ENCODE measurements at regions not wholly inside any gene's neighbourhood (a gene's known extent, or its start where the extent isn't known, plus 50 kb on each side); places are given as distances from the start of the nearest gene placed in this dataset.

- no peak for TF ChIP-seq CTCF (IDR thresholded peaks at IDR 0.05; ENCODE audit: insufficient read depth, low read length, poor library complexity, severe bottlenecking)
- TF ChIP-seq EZH2phosphoT487 (conservative IDR thresholded peaks at IDR 0.05; ENCODE audit: low read length) = no peak
- H3K27me3 ChIP-seq (ENCODE audit: low read length) = no peaks in the 10 kb centered on the region
- H3K79me2 ChIP-seq (ENCODE audit: insufficient read depth, low read length) = no peaks in the 10 kb centered on the region
- H3K9ac ChIP-seq (ENCODE audit: low read length) = no peak overlapping the region
- no peaks in the 10 kb centered on the region for H4K20me1 ChIP-seq (ENCODE audit: low read depth, low read length)
- H3K9me3 ChIP-seq (ENCODE audit: insufficient read depth, low read length) = no peaks in the 10 kb centered on the region
- no peaks in the 10 kb centered on the region for H3K9me2 ChIP-seq (replicated peaks; ENCODE audit: insufficient read depth, low read length)
- H3K4me3 ChIP-seq (ENCODE audit: insufficient read depth, low read length, poor library complexity, severe bottlenecking) = no peak overlapping the region
- no peaks in the 10 kb centered on the region for H3K36me3 ChIP-seq (ENCODE audit: low read length)
- no peak overlapping the region for H3K27ac ChIP-seq (ENCODE audit: low read depth, low read length)
- no peak overlapping the region for H2AFZ ChIP-seq (ENCODE audit: low read depth, low read length, severe bottlenecking)
- no peaks in the 10 kb centered on the region for H3F3A ChIP-seq (ENCODE audit: insufficient read depth)
- H3K4me2 ChIP-seq (ENCODE audit: low read depth, low read length, poor library complexity, severe bottlenecking) = no peak overlapping the region
Observed at GRCh38 chr1:13878021-13878420, 178.0 kb downstream of the PRDM2 start.

GRCh38 chr1:13878451-13878850 lies 178.5 kb downstream of the PRDM2 start:
- Histone ChIP-seq H3K27me3 (ENCODE audit: low read length) (no peaks in the 10 kb centered on the region), H3K36me3 (ENCODE audit: low read length) (no peaks in the 10 kb centered on the region), H3K4me3 (ENCODE audit: insufficient read depth, low read length, poor library complexity, severe bottlenecking) (no peak overlapping the region), H3K79me2 (ENCODE audit: insufficient read depth, low read length) (no peaks in the 10 kb centered on the region), H3K9me2 (replicated peaks; ENCODE audit: insufficient read depth, low read length) (no peaks in the 10 kb centered on the region), H3K4me2 (ENCODE audit: low read depth, low read length, poor library complexity, severe bottlenecking) (no peak overlapping the region), H3F3A (ENCODE audit: insufficient read depth) (no peaks in the 10 kb centered on the region), H3K9ac (ENCODE audit: low read length) (no peak overlapping the region), H2AFZ (ENCODE audit: low read depth, low read length, severe bottlenecking) (no peak overlapping the region), H4K20me1 (ENCODE audit: low read depth, low read length) (no peaks in the 10 kb centered on the region), H3K27ac (ENCODE audit: low read depth, low read length) (no peak overlapping the region), H3K9me3 (ENCODE audit: insufficient read depth, low read length) (no peaks in the 10 kb centered on the region)
- no peak for TF ChIP-seq EZH2phosphoT487 (conservative IDR thresholded peaks at IDR 0.05; ENCODE audit: low read length)
- no peak for TF ChIP-seq CTCF (IDR thresholded peaks at IDR 0.05; ENCODE audit: insufficient read depth, low read length, poor library complexity, severe bottlenecking)

GRCh38 chr1:13881385-13882088 lies 181.5 kb downstream of the PRDM2 start:
- H3F3A ChIP-seq (ENCODE audit: insufficient read depth) = no peaks in the 10 kb centered on the region
- H2AFZ ChIP-seq (ENCODE audit: low read depth, low read length, severe bottlenecking) = no peak overlapping the region
- no peaks in the 10 kb centered on the region for H3K27me3 ChIP-seq (ENCODE audit: low read length)
- no peak overlapping the region for H3K4me2 ChIP-seq (ENCODE audit: low read depth, low read length, poor library complexity, severe bottlenecking)
- no peaks in the 10 kb centered on the region for H3K9me3 ChIP-seq (ENCODE audit: insufficient read depth, low read length)
- H3K79me2 ChIP-seq (ENCODE audit: insufficient read depth, low read length) = no peaks in the 10 kb centered on the region
- H3K9ac ChIP-seq (ENCODE audit: low read length) = no peak overlapping the region
- no peak overlapping the region for H3K4me3 ChIP-seq (ENCODE audit: insufficient read depth, low read length, poor library complexity, severe bottlenecking)
- H4K20me1 ChIP-seq (ENCODE audit: low read depth, low read length) = no peaks in the 10 kb centered on the region
- H3K36me3 ChIP-seq (ENCODE audit: low read length) = no peaks in the 10 kb centered on the region
- TF ChIP-seq EZH2phosphoT487 (conservative IDR thresholded peaks at IDR 0.05; ENCODE audit: low read length) = no peak
- no peak for TF ChIP-seq CTCF (IDR thresholded peaks at IDR 0.05; ENCODE audit: insufficient read depth, low read length, poor library complexity, severe bottlenecking)
- H3K9me2 ChIP-seq (replicated peaks; ENCODE audit: insufficient read depth, low read length) = no peaks in the 10 kb centered on the region; the same call in 1 of the 2 replicates
- no peak overlapping the region for H3K27ac ChIP-seq (ENCODE audit: low read depth, low read length)

All from SU-DHL-6 (cell line).